T-helper 2 cell treated with Interferon-gamma antibody and Interleukin-4, amounts not matched to agents 100 ng/mL and 5 ng/mL, for 36 hours (primary cell): ENCODE measurements at regions not wholly inside any gene's neighbourhood (a gene's known extent, or its start where the extent isn't known, plus 50 kb on each side); places are given as distances from the start of the nearest gene placed in this dataset.

ENCODE experiments used
- intact Hi-C: fragments of 100-400 bp; cut with micrococcal nuclease; formaldehyde crosslinking; loops from one replicate; pipeline ENCODE4 v1.15.1; 2023

- intact Hi-C loops = no loop called here
Measured at GRCh38 chr14:76551906-76552305, 176.0 kb downstream of the ESRRB start.

- intact Hi-C loops = no loop called here
Measured at GRCh38 chr14:76564471-76565422, 188.8 kb downstream of the ESRRB start.

DNA sequence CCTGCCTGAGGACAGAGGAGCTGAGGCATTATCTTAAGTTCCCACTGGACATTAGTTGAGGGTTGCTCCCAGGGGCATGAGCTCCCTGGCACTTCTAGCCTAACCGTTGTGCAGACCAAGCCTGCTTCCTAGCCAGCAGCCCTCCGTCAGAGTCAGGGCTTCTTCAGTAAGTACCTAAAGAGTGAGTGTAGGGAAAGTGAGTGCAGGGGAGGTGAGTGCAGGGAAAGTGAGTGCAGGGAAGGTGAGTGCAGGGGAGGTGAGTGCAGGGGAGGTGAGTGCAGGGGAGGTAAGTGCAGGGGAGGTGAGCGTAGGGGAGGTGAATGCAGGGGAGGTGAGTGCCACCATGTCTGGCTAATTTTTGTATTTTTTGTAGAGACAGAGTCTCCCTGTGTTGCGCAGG is 190.5 kb downstream of the ESRRB start:
- intact Hi-C loops = no loop called here

GRCh38 chr14:76574416-76575095 is 186.7 kb upstream of the VASH1 start:
- intact Hi-C loops = no loop called here

- intact Hi-C loops = no loop called here
Measured at GRCh38 chr14:76575108-76575507, 186.2 kb upstream of the VASH1 start.

DNA sequence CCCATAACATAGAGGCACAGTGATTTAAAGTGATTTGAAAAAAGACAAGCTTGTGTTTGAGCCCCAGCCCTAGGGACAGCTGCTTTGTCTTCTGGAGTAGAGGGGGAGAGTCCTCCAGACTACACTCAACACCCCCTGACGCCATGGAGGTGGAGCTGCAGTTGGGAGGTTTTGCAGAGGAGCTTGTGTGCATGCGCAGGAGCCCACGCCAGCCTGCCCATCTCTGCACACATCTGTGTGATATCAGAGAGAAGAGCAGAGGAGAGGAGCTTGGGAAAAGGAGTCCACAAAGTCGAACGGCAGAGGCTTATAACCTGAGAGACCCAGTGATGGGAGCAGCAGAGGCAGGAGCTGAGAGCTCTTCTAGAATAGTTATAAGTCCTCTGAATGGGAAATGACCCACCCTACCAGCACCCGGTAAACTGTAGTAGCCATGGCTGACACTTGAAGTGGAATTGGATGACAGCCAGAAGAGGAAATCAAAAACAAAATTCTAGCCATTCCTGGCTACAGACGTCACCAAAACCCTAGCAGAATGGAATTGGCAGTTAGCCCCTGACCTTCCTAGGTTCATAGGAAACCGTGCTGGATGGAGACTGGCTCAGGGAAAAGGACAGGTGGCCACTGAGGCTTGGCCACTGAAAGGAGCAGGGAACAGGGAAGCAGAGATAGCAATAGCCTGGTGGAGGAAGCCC is 185.1 kb upstream of the VASH1 start:
- intact Hi-C loops = no loop called here

DNA sequence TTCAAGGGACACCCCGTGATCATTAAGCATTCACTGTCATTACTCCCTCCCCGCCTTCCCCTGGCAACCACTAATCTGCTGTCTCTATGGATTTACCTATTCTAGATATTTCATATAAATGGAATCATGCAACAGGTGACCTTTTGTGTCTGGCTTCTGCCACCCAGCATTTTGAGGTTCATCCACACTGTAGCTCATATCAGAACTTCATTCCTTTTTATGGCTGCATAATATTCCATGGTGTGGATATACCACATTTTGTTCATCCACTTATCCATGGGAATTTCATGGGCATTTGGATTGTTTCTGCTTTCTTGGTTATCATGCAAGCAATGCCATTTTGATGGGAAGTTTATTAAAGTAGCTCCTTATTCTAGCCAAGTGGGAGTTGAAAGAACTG is 184.2 kb upstream of the VASH1 start:
- intact Hi-C loops = no loop called here

GRCh38 chr14:76577837-76578236 is 183.4 kb upstream of the VASH1 start:
- intact Hi-C loops = no loop called here

DNA sequence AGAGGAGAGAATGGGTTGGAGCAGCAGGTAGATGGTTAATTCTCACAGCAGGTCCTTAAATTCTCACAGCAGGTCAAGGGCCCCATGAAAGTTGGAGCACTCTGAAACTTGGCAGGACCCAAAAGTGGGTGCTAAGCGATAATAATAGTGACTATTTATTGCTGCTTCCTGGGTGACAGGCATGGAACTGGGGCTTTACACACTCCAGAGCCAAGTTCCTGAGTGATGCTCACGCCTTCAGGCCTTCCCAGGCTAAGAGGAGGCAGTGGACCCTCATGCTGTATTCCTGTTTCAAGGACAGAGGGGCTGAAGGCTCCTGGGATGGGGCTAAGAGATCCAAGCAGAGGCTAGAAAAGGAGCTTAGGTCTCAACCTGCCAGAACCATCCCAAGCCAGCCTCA is 180.9 kb upstream of the VASH1 start:
- intact Hi-C loops = no loop called here

- intact Hi-C loops = no loop called here
Measured at GRCh38 chr14:76580967-76581366, 180.3 kb upstream of the VASH1 start.

GRCh38 chr14:76581592-76581991 is 179.7 kb upstream of the VASH1 start:
- intact Hi-C loops = no loop called here

GRCh38 chr14:76582447-76582846 is 178.8 kb upstream of the VASH1 start:
- intact Hi-C loops = no loop called here

DNA sequence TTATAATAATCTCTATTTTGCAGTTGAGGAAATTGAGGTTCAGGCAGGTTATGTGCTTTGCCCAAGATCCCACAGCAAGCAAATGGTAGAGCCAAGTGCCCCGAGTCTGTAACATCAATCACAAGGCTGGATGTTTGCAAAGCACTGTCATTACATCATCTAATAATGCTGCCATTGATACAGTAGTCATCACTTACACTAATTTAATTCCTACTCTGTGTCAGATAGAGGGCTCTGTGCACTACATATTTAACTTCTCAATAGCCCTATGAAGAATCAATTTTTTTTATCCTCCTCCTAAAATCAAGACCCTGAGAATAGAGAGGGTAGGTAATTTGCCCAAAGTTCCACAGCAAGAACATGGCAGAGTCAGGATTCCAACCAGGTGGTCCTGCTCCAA is 178.1 kb upstream of the VASH1 start:
- intact Hi-C loops = no loop called here

DNA sequence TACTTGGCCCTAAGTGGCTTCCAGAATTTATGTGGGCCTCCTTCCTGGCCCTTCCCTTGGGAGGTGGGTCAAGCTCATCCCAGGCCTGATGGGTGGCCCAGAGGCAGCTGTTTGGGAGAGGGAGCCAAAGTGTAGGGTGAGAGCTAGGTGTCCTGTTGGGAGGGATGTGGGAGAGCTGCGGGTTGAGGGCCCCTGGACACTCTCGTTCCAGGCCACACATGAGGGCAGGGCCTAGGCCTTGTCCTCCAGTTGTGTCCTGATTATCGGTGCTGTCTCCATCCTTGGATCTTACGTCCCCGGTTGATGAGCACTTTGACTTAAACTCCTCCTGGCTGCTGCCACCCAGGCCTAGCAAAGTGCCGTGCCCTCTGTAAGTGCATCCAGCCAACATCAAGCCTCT is 177.5 kb upstream of the VASH1 start:
- intact Hi-C loops = no loop called here

- intact Hi-C loops = no loop called here
Measured at GRCh38 chr14:76584271-76584702, 177.0 kb upstream of the VASH1 start.

GRCh38 chr14:76585616-76586015 is 175.7 kb upstream of the VASH1 start:
- intact Hi-C loops = no loop called here

DNA sequence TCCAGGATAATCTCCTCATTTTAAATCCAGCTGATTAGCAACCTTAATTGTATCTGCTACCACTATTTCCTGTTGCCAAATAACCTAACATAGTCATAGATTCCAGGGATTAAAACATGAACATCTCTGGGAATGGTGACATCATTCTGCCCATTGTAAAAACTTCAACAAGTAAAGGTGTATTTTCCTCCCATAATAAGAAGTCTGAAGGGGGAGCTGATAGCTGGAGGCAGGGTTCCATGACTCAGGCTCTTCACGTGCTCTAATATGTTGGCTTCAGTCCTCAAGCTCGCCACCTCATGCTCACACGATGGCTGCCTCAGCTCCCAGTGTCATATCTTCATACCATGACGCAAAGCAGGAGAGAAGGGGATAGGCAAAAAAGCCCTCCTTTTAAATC is 172.0 kb upstream of the VASH1 start:
- intact Hi-C loops = no loop called here

GRCh38 chr14:76591266-76591665 is 170.0 kb upstream of the VASH1 start:
- intact Hi-C loops = no loop called here

DNA sequence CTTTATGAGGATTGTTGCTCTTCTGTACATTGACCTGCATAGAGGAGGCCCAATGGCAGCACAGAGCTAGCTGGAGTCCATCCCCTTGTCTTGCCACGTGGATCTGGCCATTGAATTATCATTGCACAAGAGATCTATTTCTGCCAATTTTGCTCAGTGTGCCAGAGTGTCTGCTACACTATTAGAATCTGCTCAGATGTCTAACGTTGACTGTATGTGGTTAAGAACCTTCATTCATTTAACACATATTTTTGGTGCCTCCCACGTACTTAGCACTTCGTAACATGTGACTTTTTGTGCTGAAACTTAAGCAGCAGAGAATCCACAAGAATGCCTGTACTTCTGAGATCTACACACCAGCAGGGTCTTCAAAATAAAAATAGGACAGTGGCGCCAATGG is 166.0 kb upstream of the VASH1 start:
- intact Hi-C loops = no loop called here

DNA sequence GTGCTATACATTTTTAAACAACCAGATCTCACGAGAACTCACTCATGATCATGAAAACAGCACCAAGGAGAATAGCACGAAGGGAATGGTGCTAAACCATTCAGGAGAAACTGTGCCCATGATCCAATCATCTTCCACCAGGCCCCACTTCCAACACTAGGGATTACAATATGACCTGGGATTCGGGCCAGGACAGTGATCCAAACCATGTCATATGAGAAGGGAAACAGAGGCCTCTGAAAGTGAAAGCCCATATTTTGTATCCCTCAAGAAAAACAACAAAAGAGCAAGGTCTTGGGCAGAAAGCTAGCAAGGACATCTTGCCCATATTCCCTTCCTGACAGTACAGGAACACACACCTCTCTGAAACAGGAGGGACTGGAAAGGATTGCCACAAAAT is 163.9 kb upstream of the VASH1 start:
- intact Hi-C loops = no loop called here

- intact Hi-C loops = no loop called here
Measured at GRCh38 chr14:76599141-76599540, 162.1 kb upstream of the VASH1 start.
